ENCODE measurements at regions not wholly inside any gene's neighbourhood (a gene's known extent, or its start where the extent isn't known, plus 50 kb on each side); places are given as distances from the start of the nearest gene placed in this dataset.

GRCh38 chr5:82832445-82832844, 244.7 kb downstream of the TMEM167A start:
- intact Hi-C loops (cut with DNase I): no loop called here
- no peak overlapping the region for H3K27ac ChIP-seq
- no peaks in the 10 kb centered on the region for H3K36me3 ChIP-seq

GRCh38 chr5:82828211-82828610, 249.0 kb downstream of the TMEM167A start:
- H3K9me3 ChIP-seq: no peaks in the 10 kb centered on the region
- H3K27ac ChIP-seq: no peak overlapping the region
- ATAC-seq (no peak), DNase-seq (no peak)
- H3K4me1 ChIP-seq: no peaks in the 10 kb centered on the region
- no peaks in the 10 kb centered on the region for H3K27me3 ChIP-seq
- intact Hi-C loops (cut with DNase I): no loop called here
- H3K4me3 ChIP-seq: no peak overlapping the region
- H3K36me3 ChIP-seq: no peaks in the 10 kb centered on the region
- TF ChIP-seq CTCF (IDR thresholded peaks at IDR 0.05): no peak

More at GRCh38 chr5:82832445-82832844, 244.7 kb downstream of the TMEM167A start:
- Histone ChIP-seq H3K4me3 (no peak overlapping the region), H3K27me3 (no peaks in the 10 kb centered on the region), H3K4me1 (no peaks in the 10 kb centered on the region), H3K9me3 (peaks cover 0 to 13% of the 10 kb centered on the region in 2 donors)
- TF ChIP-seq CTCF (IDR thresholded peaks at IDR 0.05): no peak
- ATAC-seq: no peak
- DNase-seq: no peak

- ATAC-seq (no peak), DNase-seq (no peak)
- Histone ChIP-seq H3K4me3 (no peak overlapping the region), H3K36me3 (no peaks in the 10 kb centered on the region), H3K27ac (no peak overlapping the region), H3K4me1 (no peaks in the 10 kb centered on the region), H3K9me3 (no peaks in the 10 kb centered on the region), H3K27me3 (no peaks in the 10 kb centered on the region)
- no peak for TF ChIP-seq CTCF (IDR thresholded peaks at IDR 0.05)
- intact Hi-C loops (cut with DNase I): no loop called here
Measured at GRCh38 chr5:82827651-82828050, 249.5 kb downstream of the TMEM167A start.

GRCh38 chr5:82822634-82822927, 254.6 kb downstream of the TMEM167A start:
- Histone ChIP-seq H3K36me3 (no peaks in the 10 kb centered on the region), H3K27ac (no peak overlapping the region), H3K4me3 (no peak overlapping the region), H3K9me3 (no peaks in the 10 kb centered on the region), H3K27me3 (no peaks in the 10 kb centered on the region), H3K4me1 (no peaks in the 10 kb centered on the region)
- no peak for TF ChIP-seq CTCF (IDR thresholded peaks at IDR 0.05)
- intact Hi-C loops (cut with DNase I): no loop called here
- DNase-seq (no peak), ATAC-seq (no peak)

- Histone ChIP-seq H3K27me3 (no peaks in the 10 kb centered on the region), H3K36me3 (no peaks in the 10 kb centered on the region), H3K27ac (no peak overlapping the region), H3K9me3 (no peaks in the 10 kb centered on the region), H3K4me3 (no peak overlapping the region), H3K4me1 (no peaks in the 10 kb centered on the region)
- DNase-seq (no peak), ATAC-seq (no peak)
- intact Hi-C loops (cut with DNase I): no loop called here
- no peak for TF ChIP-seq CTCF (IDR thresholded peaks at IDR 0.05)
Measured at GRCh38 chr5:82821846-82822633, 255.2 kb downstream of the TMEM167A start.
